GM18519 (cell line): ENCODE measurements at regions not wholly inside any gene's neighbourhood (a gene's known extent, or its start where the extent isn't known, plus 50 kb on each side); places are given as distances from the start of the nearest gene placed in this dataset.

Source experiments
- ATAC-seq: cut with Tn5 transposase; IDR thresholded peaks from one replicate; pipeline ENCODE4 v1.9.1; 2021; ENCODE audit warnings: mild to moderate bottlenecking, moderate library complexity; ENCODE audit not compliant: unreplicated experiment, low FRiP score

GRCh38 chr5:24773261-24773660 is 128.5 kb upstream of the CDH10 start:
- no peak for ATAC-seq

- no peak for ATAC-seq
These were observed 122.3 kb upstream of the CDH10 start for GRCh38 chr5:24767086-24767485.

DNA sequence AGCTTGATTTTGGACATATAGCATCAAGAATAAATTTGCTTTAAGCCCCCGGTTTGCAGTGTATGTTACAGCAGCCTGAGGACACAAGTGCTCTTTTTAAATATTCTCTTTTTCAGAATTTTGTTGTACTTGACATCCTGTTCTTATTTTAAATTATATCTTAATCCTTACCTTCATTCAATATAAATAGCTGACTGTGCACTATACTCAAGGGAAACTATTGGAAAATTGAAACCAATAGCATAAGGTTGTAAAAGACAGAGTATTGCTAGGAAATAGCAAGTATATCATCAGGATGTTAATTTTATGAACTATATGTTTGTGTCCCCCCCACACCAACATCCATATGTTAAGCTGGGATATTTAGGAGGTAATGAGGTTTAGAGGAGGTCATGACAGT is 120.4 kb upstream of the CDH10 start:
- ATAC-seq = no peak

DNA sequence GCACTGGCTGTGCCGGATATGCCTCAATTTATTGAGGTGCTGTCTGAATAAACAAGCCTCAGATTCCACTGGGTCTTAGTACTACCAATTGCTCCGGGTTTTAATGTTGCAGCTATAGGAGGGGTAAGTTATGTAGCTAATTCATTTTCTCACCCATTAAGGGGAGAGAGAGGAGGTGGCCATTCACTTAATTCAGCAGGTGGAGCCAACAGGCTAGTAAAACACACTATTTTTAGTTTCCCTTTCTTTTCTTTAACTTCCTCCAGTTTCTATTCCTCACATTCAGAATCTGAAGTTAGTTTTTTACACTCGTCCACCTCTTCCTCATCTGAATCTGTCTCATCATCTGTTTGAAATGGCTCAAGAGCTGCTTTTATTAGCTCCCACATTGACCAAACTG is 105.6 kb upstream of the CDH10 start:
- no peak for ATAC-seq

- no peak for ATAC-seq
These were observed 104.9 kb upstream of the CDH10 start for GRCh38 chr5:24749701-24750100.

DNA sequence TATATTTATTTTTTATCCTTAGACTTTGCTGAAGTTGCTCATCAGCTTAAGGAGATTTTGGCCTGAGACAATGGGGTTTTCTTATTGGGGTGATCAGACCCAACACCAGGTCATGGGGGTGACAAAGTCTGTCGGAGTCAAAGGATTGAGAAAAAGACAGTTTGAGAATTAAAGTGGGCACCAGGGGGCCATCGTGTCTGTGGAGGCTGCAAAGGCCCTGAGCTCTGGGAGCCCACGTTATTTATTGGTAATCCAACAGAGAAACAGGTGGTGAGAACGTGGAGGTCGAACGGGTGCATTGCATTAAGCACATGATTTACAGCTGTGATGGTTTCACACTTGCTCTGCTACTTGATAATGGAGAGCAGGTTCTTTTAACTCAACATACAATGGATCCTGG is 102.5 kb upstream of the CDH10 start:
- ATAC-seq = no peak

DNA sequence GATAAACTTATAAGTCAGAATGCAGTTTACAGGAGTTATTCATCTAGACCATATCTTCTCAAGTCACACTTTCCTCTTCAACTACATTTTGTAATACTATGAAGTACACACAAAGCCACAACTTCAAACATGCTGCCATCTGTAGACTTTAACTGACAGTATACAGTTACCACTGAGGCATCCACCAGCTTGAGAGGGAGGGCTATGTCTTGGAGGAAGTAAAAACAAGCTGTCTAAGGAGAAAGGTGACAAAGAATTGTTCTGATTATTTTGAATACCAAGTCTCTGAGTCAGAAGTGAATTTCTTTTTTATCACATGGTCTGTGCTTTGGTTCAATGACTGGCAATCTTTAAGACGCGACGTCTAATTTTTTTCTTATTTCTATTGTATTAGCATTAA is 97.6 kb upstream of the CDH10 start:
- ATAC-seq = no peak

DNA sequence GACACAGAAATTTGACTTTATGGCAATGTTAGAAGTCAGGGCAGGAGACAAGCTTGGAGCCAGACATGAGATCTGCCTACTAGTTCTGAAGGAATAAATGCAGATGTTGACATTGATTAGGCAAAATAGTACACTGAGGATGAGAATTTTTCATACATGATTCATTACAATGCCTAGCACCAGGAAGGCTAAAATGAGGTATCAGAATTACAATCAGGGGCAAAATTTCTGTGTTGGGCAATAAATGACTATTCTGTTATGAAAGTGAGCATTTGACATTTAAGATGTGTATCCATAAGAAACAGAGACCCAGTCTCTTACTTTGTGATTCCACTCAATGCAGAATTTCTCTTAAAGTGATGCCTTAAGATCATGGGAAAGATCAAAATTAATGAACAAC is 92.4 kb upstream of the CDH10 start:
- no peak for ATAC-seq

DNA sequence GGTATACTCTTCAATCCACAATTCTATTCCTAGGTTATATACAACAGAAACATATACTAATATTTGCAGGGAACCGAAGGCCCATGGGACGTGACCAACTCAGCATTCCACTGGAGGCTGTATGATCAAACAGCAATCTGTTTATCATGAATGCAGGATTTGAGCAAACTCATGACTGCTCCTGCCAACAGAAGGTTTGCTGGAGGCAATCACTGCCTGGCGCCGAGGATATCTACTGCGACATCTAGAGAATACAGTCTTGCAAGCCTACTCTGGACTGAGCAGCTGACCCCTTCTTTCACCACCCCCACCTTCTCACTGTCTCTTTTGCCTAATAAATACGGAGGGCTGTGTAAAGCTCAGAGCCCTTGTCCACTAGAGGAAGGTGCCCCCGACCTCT is 90.5 kb upstream of the CDH10 start:
- ATAC-seq = no peak

DNA sequence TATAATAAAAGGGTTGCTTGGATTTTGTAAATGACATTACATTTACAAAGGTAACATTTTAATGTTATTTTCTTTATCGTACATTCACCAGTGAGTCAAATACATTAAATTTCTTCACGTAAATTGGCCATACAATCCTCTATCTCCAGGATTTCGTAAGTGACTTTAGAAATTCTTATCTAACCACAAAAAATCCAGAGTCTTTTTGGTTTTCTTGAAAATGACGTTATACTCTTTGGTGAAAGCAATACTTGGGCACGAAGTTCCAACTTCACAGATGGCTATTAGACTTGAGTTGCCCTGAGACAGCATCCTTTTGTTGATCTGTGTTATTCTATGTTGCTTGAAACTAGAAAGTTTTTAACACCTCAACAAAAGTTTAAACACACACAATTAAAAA is 87.4 kb upstream of the CDH10 start:
- no peak for ATAC-seq

DNA sequence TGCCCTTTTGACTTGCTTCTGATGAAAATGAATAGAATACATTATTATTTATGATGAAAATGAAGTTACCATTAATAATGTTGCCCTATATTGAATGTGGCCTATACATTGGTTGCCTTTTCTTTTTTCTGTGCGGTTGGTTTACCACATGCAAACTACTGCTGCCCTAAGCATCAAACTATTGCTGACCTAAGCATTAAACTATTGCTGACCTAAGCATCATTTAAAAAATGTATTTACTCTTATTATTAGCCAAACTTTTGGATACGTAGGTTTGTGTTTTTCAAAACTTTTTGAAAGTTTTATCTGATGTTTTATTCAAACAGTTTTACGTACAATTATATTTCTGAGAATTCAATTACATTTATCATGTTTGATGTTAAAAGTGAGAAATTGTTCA is 76.0 kb upstream of the CDH10 start:
- ATAC-seq = no peak

DNA sequence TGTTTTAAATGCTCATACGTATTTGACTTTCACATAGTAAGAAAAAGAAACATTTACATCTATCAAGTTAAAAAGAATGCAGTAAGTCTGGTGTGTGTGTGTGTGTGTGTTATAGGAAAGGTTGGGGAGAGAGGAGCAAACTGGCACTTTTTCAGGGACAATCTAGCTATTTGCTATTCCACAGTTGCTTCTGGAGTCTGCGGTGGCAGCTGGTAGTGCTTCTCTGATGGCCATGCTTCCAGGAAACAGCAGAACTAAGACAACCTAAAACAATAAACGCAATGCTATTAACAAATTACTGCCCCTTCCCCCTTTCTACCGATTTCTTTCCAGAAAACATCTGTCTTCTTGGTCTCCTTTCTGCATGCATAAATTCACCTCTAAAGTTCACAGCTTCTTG is 70.0 kb upstream of the CDH10 start:
- no peak for ATAC-seq

DNA sequence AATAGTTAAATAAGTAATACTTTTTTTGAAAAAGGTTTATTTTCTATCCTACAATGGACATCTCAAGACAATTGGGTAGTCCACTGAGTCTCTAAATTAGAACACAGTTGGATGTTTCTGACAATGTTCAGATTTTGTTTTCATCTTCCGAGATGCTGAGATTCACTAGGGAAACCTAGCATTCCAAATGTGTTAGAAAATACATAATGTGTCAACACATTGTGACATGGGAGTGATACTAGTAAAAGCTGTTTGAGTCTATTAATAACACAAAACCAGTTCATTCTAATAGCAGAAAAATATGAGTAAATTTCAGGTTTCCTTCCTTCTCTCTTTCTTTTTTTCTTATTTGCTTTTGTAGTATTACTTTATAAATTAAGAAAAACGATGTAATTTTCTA is 68.2 kb upstream of the CDH10 start:
- no peak for ATAC-seq

DNA sequence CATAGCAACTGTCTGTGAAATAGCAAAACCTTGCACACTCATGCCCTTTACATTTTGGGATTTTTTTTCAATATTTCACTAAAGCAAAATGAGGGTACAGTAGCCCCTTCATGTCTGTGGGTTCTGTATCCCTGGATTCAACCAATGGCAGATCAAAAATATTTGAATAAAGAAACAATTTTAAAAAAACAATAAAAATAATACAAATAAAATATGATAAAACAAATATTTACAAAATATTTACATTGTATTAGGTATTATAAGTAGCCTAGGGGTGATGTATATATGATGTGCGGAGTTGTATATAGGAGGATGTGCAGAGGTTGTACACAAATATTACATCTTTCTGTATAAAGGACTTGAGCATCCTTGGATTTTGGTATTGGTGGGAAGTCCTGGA is 67.3 kb upstream of the CDH10 start:
- ATAC-seq = no peak

GRCh38 chr5:24703934-24704333 is 59.2 kb upstream of the CDH10 start:
- ATAC-seq = no peak
